Stimulated activated CD4-positive, alpha-beta T cell treated with anti-CD3 and anti-CD28 coated beads, TNF-alpha, amount 100 ng/mL, for 24 hours (primary cell): ENCODE measurements at regions not wholly inside any gene's neighbourhood (a gene's known extent, or its start where the extent isn't known, plus 50 kb on each side); places are given as distances from the start of the nearest gene placed in this dataset.
"Not testable (repeated sequence)": the region's sequence is repeated elsewhere in the genome, so short reads cannot be mapped to it uniquely, and the experiment has no call there.

Experiments
- DNase-seq, 3 experiments: peaks; one replicate each; pipeline ENCODE4 v3.0.0-alpha.2; 2020; ENCODE audit warnings: low read depth in 3 of 3

GRCh38 chr9:101860920-101861319, 122.5 kb upstream of the GRIN3A start:
- no peak for DNase-seq

- no peak for DNase-seq
Measured at GRCh38 chr9:101859620-101860019, 121.2 kb upstream of the GRIN3A start.

- DNase-seq = no peak
Measured at GRCh38 chr9:101858026-101858425, 119.6 kb upstream of the GRIN3A start.

- no peak for DNase-seq
Measured at GRCh38 chr9:101849102-101849707, 110.8 kb upstream of the GRIN3A start.

- DNase-seq = no peak
Measured at GRCh38 chr9:101848485-101848919, 110.1 kb upstream of the GRIN3A start.

GRCh38 chr9:101846161-101846560, 107.7 kb upstream of the GRIN3A start:
- DNase-seq = no peak

- DNase-seq = no peak
Measured at GRCh38 chr9:101840694-101841188, 102.3 kb upstream of the GRIN3A start.

GRCh38 chr9:101838988-101839387, 100.5 kb upstream of the GRIN3A start:
- not testable (repeated sequence) for DNase-seq

- no peak for DNase-seq
Measured at GRCh38 chr9:101836021-101836420, 97.6 kb upstream of the GRIN3A start.

GRCh38 chr9:101832486-101832885, 94.0 kb upstream of the GRIN3A start:
- DNase-seq = no peak

GRCh38 chr9:101821450-101821849, 83.0 kb upstream of the GRIN3A start:
- DNase-seq = not testable (repeated sequence)

- not testable (repeated sequence) for DNase-seq
Measured at GRCh38 chr9:101820983-101821382, 82.5 kb upstream of the GRIN3A start.

GRCh38 chr9:101814064-101814463, 75.6 kb upstream of the GRIN3A start:
- DNase-seq = no peak

- DNase-seq = not testable (repeated sequence)
Measured at GRCh38 chr9:101807879-101808278, 69.4 kb upstream of the GRIN3A start.

GRCh38 chr9:101796044-101796443, 57.6 kb upstream of the GRIN3A start:
- no peak for DNase-seq

GRCh38 chr9:101795147-101795546, 56.7 kb upstream of the GRIN3A start:
- no peak for DNase-seq

GRCh38 chr9:101792475-101792874, 54.0 kb upstream of the GRIN3A start:
- no peak for DNase-seq

- DNase-seq = peak in 1 of 3 experiments; percentile 9
Measured at GRCh38 chr9:101791938-101792337, 53.5 kb upstream of the GRIN3A start.

GRCh38 chr9:101791533-101791932, 53.1 kb upstream of the GRIN3A start:
- DNase-seq = no peak
